ENCODE measurements at regions not wholly inside any gene's neighbourhood (a gene's known extent, or its start where the extent isn't known, plus 50 kb on each side); places are given as distances from the start of the nearest gene placed in this dataset.

DNA sequence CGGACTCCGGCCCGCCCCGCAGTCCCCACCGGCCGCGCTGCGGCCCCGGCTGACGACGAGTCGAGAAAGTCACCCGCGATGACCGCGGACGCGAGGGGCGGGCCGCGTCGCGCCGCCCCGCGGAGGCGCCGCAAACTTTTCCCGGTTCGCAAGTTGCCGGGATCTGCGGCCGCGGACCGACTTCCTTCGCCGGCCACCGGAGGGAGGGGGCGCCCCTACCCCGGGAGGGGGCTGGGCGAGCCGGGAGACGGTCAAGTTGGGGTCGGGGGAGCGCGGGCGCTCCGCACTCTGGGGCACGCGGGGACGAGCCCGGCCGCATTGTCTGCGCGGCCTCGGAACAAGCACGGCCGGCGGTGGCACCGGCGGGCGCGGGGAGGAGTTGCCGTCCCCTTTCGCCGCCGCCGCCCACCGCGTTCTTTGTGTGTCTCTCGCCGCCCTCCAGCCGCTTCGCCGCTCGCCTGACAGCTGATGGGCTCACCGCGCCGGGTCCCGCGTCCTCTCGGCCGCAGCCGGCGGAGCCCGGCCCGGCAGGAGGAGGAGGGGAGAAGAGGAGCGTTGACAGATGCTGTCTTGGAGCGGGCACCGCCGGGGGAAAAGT is 131.6 kb downstream of the OGFRL1 start:
- peak overlapping the region; percentile 80 to 91 (median 82) for H3K4me3 ChIP-seq
- peak; percentile 8 to 15 for DNase-seq (ENCODE audit: low spot score in 2 of 2)
- TF ChIP-seq POLR2A (IDR thresholded peaks at IDR 0.05): no peak
- TF ChIP-seq CTCF (IDR thresholded peaks at IDR 0.05): peak in 4 of 5 experiments; percentile 16 to 41 (median 31)
- no peak for TF ChIP-seq EP300 (IDR thresholded peaks at IDR 0.05)
- no peaks in the 10 kb centered on the region for H3K27me3 ChIP-seq
- no peaks in the 10 kb centered on the region for H3K9me3 ChIP-seq
- peak overlapping the region; percentile 90 to 98 (median 93) for H3K27ac ChIP-seq
- peaks cover 0 to 21% (median 0%) of the 10 kb centered on the region in 3 donors for H3K36me3 ChIP-seq
- peaks cover 0 to 34% (median 8%) of the 10 kb centered on the region in 4 donors for H3K4me1 ChIP-seq
- WGBS, 2 donors: 0 to 1% methylated on average over 26 to 31 of the region's 91 CpGs

DNA sequence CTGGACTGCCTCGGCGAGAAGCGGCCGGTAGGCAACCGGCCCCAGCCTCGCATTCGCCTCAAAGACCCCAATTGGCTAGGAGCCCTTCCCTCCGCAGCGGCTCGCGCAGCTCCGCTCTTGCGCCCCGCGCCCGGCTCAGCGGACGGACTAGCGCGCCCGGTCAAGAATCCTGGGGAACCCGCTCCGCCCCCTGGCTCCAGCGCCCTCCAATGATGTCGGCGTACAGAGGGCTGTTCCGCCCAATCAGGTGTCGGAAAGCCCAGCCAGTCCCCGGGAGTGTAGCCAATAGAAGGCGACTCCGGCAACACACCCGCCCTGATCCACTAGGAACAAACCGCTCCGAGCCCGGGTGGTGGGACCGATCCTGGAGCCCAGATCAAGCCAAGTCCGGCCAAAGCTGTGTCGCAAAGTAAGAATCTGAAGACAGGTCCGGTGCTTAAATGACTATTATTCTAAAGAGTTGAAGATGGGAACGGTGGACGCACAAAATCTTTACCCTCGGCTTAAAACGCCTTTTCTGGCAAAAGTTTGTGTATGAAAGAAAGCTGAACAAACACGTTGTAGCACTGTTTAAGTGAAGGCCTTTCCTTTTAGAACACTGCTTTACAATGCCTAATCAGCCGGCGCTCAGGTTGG is 132.2 kb downstream of the OGFRL1 start:
- WGBS, 2 donors: 6 to 13% methylated on average over 27 to 46 of the region's 46 CpGs
- peak; percentile 56 to 99 for TF ChIP-seq EP300 (IDR thresholded peaks at IDR 0.05)
- peak in 1 of 5 experiments; percentile 3 for TF ChIP-seq CTCF (IDR thresholded peaks at IDR 0.05)
- peak; percentile 95 to 96 for TF ChIP-seq POLR2A (IDR thresholded peaks at IDR 0.05)

GRCh38 chr6:71421611-71422010 is 133.0 kb downstream of the OGFRL1 start:
- H3K36me3 ChIP-seq: peaks cover 0 to 6% (median 0%) of the 10 kb centered on the region in 3 donors
- TF ChIP-seq CTCF (IDR thresholded peaks at IDR 0.05): no peak
- no peak overlapping the region for H3K4me3 ChIP-seq
- no peaks in the 10 kb centered on the region for H3K27me3 ChIP-seq
- no peak for DNase-seq (ENCODE audit: low spot score in 2 of 2)
- H3K27ac ChIP-seq: peak overlapping the region in 2 of 4 donors; percentile 95 to 98
- WGBS, 2 donors: 86 to 87% methylated on average over 4 of the region's 4 CpGs
- peaks cover 0 to 30% (median 8%) of the 10 kb centered on the region in 4 donors for H3K4me1 ChIP-seq
- no peaks in the 10 kb centered on the region for H3K9me3 ChIP-seq

More for the DNA sequence above, 132.2 kb downstream of the OGFRL1 start:
- Histone ChIP-seq H3K36me3 (peaks cover 0 to 14% (median 0%) of the 10 kb centered on the region in 3 donors), H3K27ac (peak overlapping the region; percentile 90 to 98 (median 93)), H3K4me3 (peak overlapping the region; percentile 80 to 91 (median 82)), H3K4me1 (peaks cover 0 to 30% (median 8%) of the 10 kb centered on the region in 4 donors), H3K27me3 (no peaks in the 10 kb centered on the region), H3K9me3 (no peaks in the 10 kb centered on the region)
- DNase-seq (ENCODE audit: low spot score in 2 of 2): peak; percentile 90 to 91

DNA sequence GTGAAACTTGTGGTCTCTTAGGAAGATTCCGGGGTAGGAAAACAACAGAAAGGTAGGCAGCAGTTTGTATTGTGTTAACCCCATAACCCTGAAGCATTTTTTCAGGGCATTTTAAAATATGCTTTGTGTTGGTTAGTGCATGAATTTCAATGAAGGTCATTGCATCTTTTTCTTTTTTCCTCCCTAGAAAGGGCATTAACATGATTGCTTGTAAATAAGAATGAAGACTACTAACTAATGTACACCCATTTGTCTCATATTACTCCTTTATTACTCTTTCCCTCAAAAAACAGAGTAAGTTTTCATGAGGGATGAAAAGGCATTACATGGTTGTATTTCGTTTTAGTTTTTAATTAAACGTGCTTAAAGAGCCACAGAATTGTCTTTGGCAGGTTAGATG is 141.4 kb downstream of the OGFRL1 start:
- no peak for TF ChIP-seq CTCF (IDR thresholded peaks at IDR 0.05)
- no peak for TF ChIP-seq POLR2A (IDR thresholded peaks at IDR 0.05)
- TF ChIP-seq EP300 (IDR thresholded peaks at IDR 0.05): no peak
- no peak for DNase-seq (ENCODE audit: low spot score in 2 of 2)
- no peaks in the 10 kb centered on the region for H3K36me3 ChIP-seq
- no peaks in the 10 kb centered on the region for H3K27me3 ChIP-seq
- H3K9me3 ChIP-seq: no peaks in the 10 kb centered on the region
- 68 to 80% methylated on average over 3 of the region's 3 CpGs for WGBS, 2 donors
- H3K4me3 ChIP-seq: no peak overlapping the region
- no peak overlapping the region for H3K27ac ChIP-seq
- H3K4me1 ChIP-seq: no peaks in the 10 kb centered on the region

DNA sequence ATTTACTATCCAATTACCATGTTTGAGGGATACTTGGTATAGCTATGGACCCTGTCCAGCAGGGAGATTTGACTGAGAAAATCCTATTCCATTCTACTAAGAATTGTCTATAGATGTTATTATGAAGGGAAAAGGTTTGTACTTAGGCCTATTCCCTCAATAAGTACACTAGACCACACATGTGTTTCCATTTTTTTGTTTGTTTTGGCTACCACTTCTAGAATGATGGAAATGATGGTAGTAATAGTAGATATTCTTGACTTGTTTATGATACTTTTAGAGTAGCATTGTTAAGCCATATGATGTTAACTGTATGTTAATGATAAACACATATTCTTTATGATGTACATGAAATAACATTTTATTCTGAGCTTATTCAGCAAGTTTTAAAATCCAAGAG is 144.8 kb downstream of the OGFRL1 start:
- no peaks in the 10 kb centered on the region for H3K9me3 ChIP-seq
- no peak overlapping the region for H3K4me3 ChIP-seq
- no peaks in the 10 kb centered on the region for H3K36me3 ChIP-seq
- DNase-seq (ENCODE audit: low spot score in 2 of 2): no peak
- H3K27me3 ChIP-seq: no peaks in the 10 kb centered on the region
- no peak overlapping the region for H3K27ac ChIP-seq
- TF ChIP-seq EP300 (IDR thresholded peaks at IDR 0.05): no peak
- no peak for TF ChIP-seq CTCF (IDR thresholded peaks at IDR 0.05)
- TF ChIP-seq POLR2A (IDR thresholded peaks at IDR 0.05): no peak
- H3K4me1 ChIP-seq: no peaks in the 10 kb centered on the region
